ENCODE measurements at regions not wholly inside any gene's neighbourhood (a gene's known extent, or its start where the extent isn't known, plus 50 kb on each side); places are given as distances from the start of the nearest gene placed in this dataset.

GRCh38 chr4:104394406-104395167 lies 100.1 kb downstream of the CXXC4 start:
- TF ChIP-seq CTCF (IDR thresholded peaks at IDR 0.05 in 8 of 11, conservative IDR thresholded peaks at IDR 0.05 in 3 of 11) (no peak), POLR2AphosphoS5 (IDR thresholded peaks at IDR 0.05) (no peak), POLR2A (IDR thresholded peaks at IDR 0.05) (no peak)
